ENCODE measurements at regions not wholly inside any gene's neighbourhood (a gene's known extent, or its start where the extent isn't known, plus 50 kb on each side); places are given as distances from the start of the nearest gene placed in this dataset.

DNA sequence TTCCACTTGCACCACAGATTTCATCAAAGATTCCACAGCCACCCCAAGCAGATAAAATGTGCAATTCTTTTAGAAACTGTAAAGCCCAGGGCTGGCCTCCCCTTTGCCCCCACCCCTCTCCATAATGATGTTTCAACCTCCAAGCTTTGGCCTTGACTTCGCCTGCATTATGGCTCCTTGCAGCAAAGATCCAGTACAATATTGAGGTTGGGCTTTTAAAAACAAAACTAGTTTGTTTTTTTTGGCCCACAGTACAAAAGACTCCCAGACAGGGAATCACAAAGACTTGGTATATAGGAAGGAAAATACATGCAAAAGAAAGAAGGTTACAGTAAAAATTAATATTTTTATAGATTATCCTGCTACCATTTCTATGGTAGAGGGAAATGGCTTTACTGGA is 356.5 kb upstream of the PTBP2 start:
- TF ChIP-seq POLR2A (IDR thresholded peaks at IDR 0.05) (no peak), EP300 (IDR thresholded peaks at IDR 0.05) (no peak)
- TF ChIP-seq, protein P1, sequence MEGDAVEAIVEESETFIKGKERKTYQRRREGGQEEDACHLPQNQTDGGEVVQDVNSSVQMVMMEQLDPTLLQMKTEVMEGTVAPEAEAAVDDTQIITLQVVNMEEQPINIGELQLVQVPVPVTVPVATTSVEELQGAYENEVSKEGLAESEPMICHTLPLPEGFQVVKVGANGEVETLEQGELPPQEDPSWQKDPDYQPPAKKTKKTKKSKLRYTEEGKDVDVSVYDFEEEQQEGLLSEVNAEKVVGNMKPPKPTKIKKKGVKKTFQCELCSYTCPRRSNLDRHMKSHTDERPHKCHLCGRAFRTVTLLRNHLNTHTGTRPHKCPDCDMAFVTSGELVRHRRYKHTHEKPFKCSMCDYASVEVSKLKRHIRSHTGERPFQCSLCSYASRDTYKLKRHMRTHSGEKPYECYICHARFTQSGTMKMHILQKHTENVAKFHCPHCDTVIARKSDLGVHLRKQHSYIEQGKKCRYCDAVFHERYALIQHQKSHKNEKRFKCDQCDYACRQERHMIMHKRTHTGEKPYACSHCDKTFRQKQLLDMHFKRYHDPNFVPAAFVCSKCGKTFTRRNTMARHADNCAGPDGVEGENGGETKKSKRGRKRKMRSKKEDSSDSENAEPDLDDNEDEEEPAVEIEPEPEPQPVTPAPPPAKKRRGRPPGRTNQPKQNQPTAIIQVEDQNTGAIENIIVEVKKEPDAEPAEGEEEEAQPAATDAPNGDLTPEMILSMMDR (IDR thresholded peaks at IDR 0.05): no peak
- no peaks in the 10 kb centered on the region for H3K9me3 ChIP-seq
- H3K4me1 ChIP-seq (ENCODE audit: insufficient read depth): peaks cover 2% of the 10 kb centered on the region
- no peaks in the 10 kb centered on the region for H3K27me3 ChIP-seq
- no peak overlapping the region for H3K4me3 ChIP-seq
- no peak overlapping the region for H3K27ac ChIP-seq
- DNase-seq: no peak
- H3K36me3 ChIP-seq: no peaks in the 10 kb centered on the region
- 3 to 16% (median 3%) methylated on average over 1 of the region's 1 CpG for WGBS, 3 donors
- intact Hi-C loops (cut with DNase I): no loop called here

- TF ChIP-seq POLR2A (IDR thresholded peaks at IDR 0.05): no peak
- no peak for TF ChIP-seq EP300 (IDR thresholded peaks at IDR 0.05)
- TF ChIP-seq, protein P1 (IDR thresholded peaks at IDR 0.05): no peak
- no peak for DNase-seq
- H3K4me3 ChIP-seq: no peak overlapping the region
- H3K9me3 ChIP-seq: no peaks in the 10 kb centered on the region
- no peak overlapping the region for H3K27ac ChIP-seq
- no peaks in the 10 kb centered on the region for H3K36me3 ChIP-seq
- H3K4me1 ChIP-seq (ENCODE audit: insufficient read depth): peaks cover 2% of the 10 kb centered on the region
- WGBS, 3 donors: 54 to 83% (median 70%) methylated on average over 3 of the region's 3 CpGs
- intact Hi-C loops (cut with DNase I): no loop called here
- no peaks in the 10 kb centered on the region for H3K27me3 ChIP-seq
Measured at GRCh38 chr1:96365596-96366390, 355.8 kb upstream of the PTBP2 start.

DNA sequence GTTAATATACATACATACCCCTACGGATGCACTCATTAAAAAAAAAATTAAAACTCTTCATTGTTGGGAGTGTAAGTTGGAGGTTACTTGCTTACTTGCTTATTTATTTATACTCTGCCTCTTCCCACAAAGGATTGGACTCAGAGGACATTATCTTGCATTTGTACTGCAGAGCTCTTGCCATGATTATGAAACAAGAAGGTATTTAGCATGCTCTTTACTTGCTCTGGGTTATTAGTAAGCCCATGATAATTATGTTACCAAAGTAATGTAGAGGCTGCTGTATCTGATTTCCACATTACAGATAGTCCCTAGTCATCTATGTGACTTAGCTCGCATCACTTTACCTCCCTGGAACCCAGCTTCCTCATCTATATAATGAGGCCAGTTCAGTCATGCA is 355.1 kb upstream of the PTBP2 start:
- TF ChIP-seq EP300 (IDR thresholded peaks at IDR 0.05) (no peak), POLR2A (IDR thresholded peaks at IDR 0.05) (no peak)
- TF ChIP-seq, protein P1 (IDR thresholded peaks at IDR 0.05): no peak
- H3K4me1 ChIP-seq (ENCODE audit: insufficient read depth): peaks cover 2% of the 10 kb centered on the region
- WGBS, 3 donors: 89 to 94% (median 90%) methylated on average over 2 of the region's 2 CpGs
- no peak overlapping the region for H3K27ac ChIP-seq
- DNase-seq: no peak
- no peaks in the 10 kb centered on the region for H3K27me3 ChIP-seq
- intact Hi-C loops (cut with DNase I): no loop called here
- H3K4me3 ChIP-seq: no peak overlapping the region
- no peaks in the 10 kb centered on the region for H3K9me3 ChIP-seq
- H3K36me3 ChIP-seq: no peaks in the 10 kb centered on the region

DNA sequence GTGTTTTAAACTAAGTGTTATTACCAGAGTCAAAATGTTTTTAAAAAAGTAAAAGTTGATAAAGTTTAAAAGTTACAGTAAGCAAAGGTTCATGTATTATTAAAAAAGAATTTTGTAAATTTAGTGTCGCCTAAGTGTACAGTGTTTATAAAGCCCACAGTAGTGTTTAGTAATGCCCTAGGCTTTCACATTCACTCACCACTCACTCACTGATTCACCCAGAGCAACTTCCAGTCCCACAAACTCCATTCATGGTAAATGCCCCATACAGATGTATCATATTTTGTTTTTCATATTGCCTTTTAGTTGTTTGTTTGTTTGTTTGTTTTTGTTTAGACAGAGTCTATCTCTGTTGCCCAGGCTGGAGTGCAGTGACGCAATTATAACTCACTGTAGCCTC is 353.8 kb upstream of the PTBP2 start:
- 53 to 76% (median 61%) methylated on average over 2 of the region's 2 CpGs for WGBS, 3 donors
- no peak overlapping the region for H3K27ac ChIP-seq
- H3K27me3 ChIP-seq: no peaks in the 10 kb centered on the region
- TF ChIP-seq POLR2A (IDR thresholded peaks at IDR 0.05) (no peak), EP300 (IDR thresholded peaks at IDR 0.05) (no peak)
- TF ChIP-seq, protein P1 (IDR thresholded peaks at IDR 0.05): no peak
- peaks cover 2% of the 10 kb centered on the region for H3K4me1 ChIP-seq (ENCODE audit: insufficient read depth)
- no peaks in the 10 kb centered on the region for H3K36me3 ChIP-seq
- H3K4me3 ChIP-seq: no peak overlapping the region
- intact Hi-C loops (cut with DNase I): no loop called here
- no peak for DNase-seq
- no peaks in the 10 kb centered on the region for H3K9me3 ChIP-seq
